DMS153 treated with DMSO at 0.1 percent for 48 hours (cell line): ENCODE measurements at regions not wholly inside any gene's neighbourhood (a gene's known extent, or its start where the extent isn't known, plus 50 kb on each side); places are given as distances from the start of the nearest gene placed in this dataset.
"Not testable (repeated sequence)": the region's sequence is repeated elsewhere in the genome, so short reads cannot be mapped to it uniquely, and the experiment has no call there.

ENCODE experiments used
- DNase-seq: peaks from one replicate; lab custom pipeline; 2025; ENCODE audit not compliant: unreplicated experiment; lab: John Stamatoyannopoulos, UW

- DNase-seq, result no peak
Observed at GRCh38 chr2:142665241-142665640, 212.2 kb upstream of the KYNU start.

GRCh38 chr2:142650601-142651000, 226.9 kb upstream of the KYNU start:
- DNase-seq, result no peak

GRCh38 chr2:142649581-142649980, 227.9 kb upstream of the KYNU start:
- no peak for DNase-seq

- no peak for DNase-seq
Observed at GRCh38 chr2:142642650-142643049, 234.8 kb upstream of the KYNU start.

GRCh38 chr2:142629193-142629592, 248.3 kb upstream of the KYNU start:
- DNase-seq, result no peak

GRCh38 chr2:142621287-142621686, 256.2 kb upstream of the KYNU start:
- no peak for DNase-seq

- DNase-seq, result no peak
Observed at GRCh38 chr2:142617461-142617860, 260.0 kb upstream of the KYNU start.

- DNase-seq, result no peak
Observed at GRCh38 chr2:142615876-142616275, 261.6 kb upstream of the KYNU start.

- DNase-seq, result not testable (repeated sequence)
Observed at GRCh38 chr2:142613193-142613592, 264.3 kb upstream of the KYNU start.

GRCh38 chr2:142605421-142605820, 272.0 kb upstream of the KYNU start:
- DNase-seq, result no peak

GRCh38 chr2:142603759-142604158, 273.7 kb upstream of the KYNU start:
- DNase-seq, result no peak

GRCh38 chr2:142602418-142602989, 275.0 kb upstream of the KYNU start:
- no peak for DNase-seq

- DNase-seq, result no peak
Observed at GRCh38 chr2:142601794-142602193, 275.7 kb upstream of the KYNU start.

- no peak for DNase-seq
Observed at GRCh38 chr2:142599504-142599903, 278.0 kb upstream of the KYNU start.

GRCh38 chr2:142598846-142599245, 278.6 kb upstream of the KYNU start:
- no peak for DNase-seq

GRCh38 chr2:142596334-142597088, 281.0 kb upstream of the KYNU start:
- DNase-seq, result no peak

- no peak for DNase-seq
Observed at GRCh38 chr2:142594935-142595334, 282.5 kb upstream of the KYNU start.

- DNase-seq, result no peak
Observed at GRCh38 chr2:142592171-142592570, 285.3 kb upstream of the KYNU start.

- DNase-seq, result no peak
Observed at GRCh38 chr2:142591420-142591819, 286.0 kb upstream of the KYNU start.

GRCh38 chr2:142588269-142588668, 289.2 kb upstream of the KYNU start:
- DNase-seq, result no peak

- DNase-seq, result no peak
Observed at GRCh38 chr2:142586693-142587580, 290.5 kb upstream of the KYNU start.

- DNase-seq, result no peak
Observed at GRCh38 chr2:142585785-142586184, 291.7 kb upstream of the KYNU start.
